AG10803 (cell line): ENCODE measurements at regions not wholly inside any gene's neighbourhood (a gene's known extent, or its start where the extent isn't known, plus 50 kb on each side); places are given as distances from the start of the nearest gene placed in this dataset.

Experiments
- DNase-seq: peaks from one replicate; pipeline ENCODE4 v3.0.0; 2010; ENCODE audit warnings: low read depth
- H3K4me3 ChIP-seq: 2 replicates; pipeline ENCODE4 v1.5.1; 2011; ENCODE audit warnings: mild to moderate bottlenecking, low read length, control low read depth
- CTCF ChIP-seq: conservative IDR thresholded peaks from 2 replicates; pipeline ENCODE4 v1.5.1; 2011; ENCODE audit warnings: mild to moderate bottlenecking, low read length, control low read depth, inconsistent platforms

- DNase-seq = no peak
- no peak overlapping the region for H3K4me3 ChIP-seq
- no peak for TF ChIP-seq CTCF
Observed at GRCh38 chr13:86974251-86974994, 696.7 kb upstream of the SLITRK5 start.

- TF ChIP-seq CTCF = no peak
- H3K4me3 ChIP-seq = no peak overlapping the region
- no peak for DNase-seq
Observed at GRCh38 chr13:86974995-86975328, 696.2 kb upstream of the SLITRK5 start.

GRCh38 chr13:86976521-86977324, 694.4 kb upstream of the SLITRK5 start:
- no peak overlapping the region for H3K4me3 ChIP-seq
- no peak for TF ChIP-seq CTCF
- no peak for DNase-seq

GRCh38 chr13:86986448-86986847, 684.7 kb upstream of the SLITRK5 start:
- no peak for DNase-seq
- no peak overlapping the region for H3K4me3 ChIP-seq
- no peak for TF ChIP-seq CTCF

- TF ChIP-seq CTCF = no peak
- no peak for DNase-seq
- no peak overlapping the region for H3K4me3 ChIP-seq
Observed at GRCh38 chr13:86992251-86992650, 678.9 kb upstream of the SLITRK5 start.

GRCh38 chr13:87003265-87003664, 667.9 kb upstream of the SLITRK5 start:
- H3K4me3 ChIP-seq = no peak overlapping the region
- no peak for DNase-seq
- TF ChIP-seq CTCF = no peak

- H3K4me3 ChIP-seq = no peak overlapping the region
- DNase-seq = no peak
- no peak for TF ChIP-seq CTCF
Observed at GRCh38 chr13:87005511-87005910, 665.7 kb upstream of the SLITRK5 start.
